ENCODE measurements at regions not wholly inside any gene's neighbourhood (a gene's known extent, or its start where the extent isn't known, plus 50 kb on each side); places are given as distances from the start of the nearest gene placed in this dataset.
"Not testable (repeated sequence)": the region's sequence is repeated elsewhere in the genome, so short reads cannot be mapped to it uniquely, and the experiment has no call there.

GRCh38 chr6:56799989-56800388 is 154.9 kb upstream of the BEND6 start:
- DNase-seq: no peak

- DNase-seq: no peak
Observed at GRCh38 chr6:56798163-56798562, 155.5 kb upstream of the DST start.

DNA sequence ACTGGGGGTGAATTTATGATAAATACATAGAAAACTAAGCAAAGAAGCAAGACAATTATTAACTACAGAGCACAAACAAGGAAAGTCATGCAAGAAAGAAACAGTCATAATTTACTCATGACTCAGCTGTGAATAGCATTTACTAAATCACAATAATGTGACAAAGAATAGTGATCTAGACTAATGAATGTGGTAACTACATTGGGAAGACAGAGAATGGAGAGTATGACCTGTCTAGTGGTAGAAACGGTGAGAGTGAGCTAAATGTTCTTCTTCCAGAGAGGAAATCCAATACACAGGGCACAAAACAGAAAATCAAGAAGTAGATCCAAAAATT is 153.5 kb upstream of the DST start:
- DNase-seq: no peak

- DNase-seq: no peak
Observed at GRCh38 chr6:56795466-56796195, 152.9 kb upstream of the DST start.

DNA sequence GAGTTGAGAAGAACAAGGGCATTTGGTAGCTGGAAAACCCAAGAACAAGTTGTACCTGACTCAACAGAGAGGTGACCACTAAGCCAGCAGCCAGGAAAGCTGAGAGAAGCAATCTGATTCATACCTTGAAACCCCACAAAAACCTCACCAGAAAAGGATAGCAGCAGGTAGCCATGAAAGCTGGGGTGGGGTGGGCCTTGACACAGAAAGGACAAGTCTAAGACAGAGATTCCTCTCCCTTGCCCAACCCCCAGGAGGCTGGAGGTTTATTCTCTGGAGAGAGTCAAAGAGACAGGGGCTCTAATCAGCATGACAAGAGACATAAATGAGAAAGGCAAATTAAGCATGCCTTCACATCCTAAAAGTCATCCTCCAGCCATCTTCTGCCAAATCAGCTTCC is 151.7 kb upstream of the DST start:
- DNase-seq: no peak

DNA sequence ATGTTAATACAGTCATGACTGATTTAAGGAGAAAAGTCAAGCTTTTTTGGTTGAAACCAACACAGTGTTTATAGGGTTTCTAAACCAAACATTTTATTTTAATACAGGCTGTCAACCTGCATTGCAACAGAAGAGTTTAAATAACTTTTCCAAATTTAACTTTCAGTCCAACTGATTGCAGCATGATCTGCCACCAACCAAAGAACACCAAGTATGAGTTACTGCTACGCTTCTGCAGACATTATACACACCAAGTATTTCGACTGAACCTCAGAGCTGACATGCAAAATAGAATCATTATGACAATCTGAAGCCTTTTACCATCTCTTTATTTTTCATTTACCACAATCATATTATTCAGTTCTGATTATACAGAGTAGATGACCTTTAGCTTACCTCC is 151.2 kb upstream of the DST start:
- DNase-seq: no peak

DNA sequence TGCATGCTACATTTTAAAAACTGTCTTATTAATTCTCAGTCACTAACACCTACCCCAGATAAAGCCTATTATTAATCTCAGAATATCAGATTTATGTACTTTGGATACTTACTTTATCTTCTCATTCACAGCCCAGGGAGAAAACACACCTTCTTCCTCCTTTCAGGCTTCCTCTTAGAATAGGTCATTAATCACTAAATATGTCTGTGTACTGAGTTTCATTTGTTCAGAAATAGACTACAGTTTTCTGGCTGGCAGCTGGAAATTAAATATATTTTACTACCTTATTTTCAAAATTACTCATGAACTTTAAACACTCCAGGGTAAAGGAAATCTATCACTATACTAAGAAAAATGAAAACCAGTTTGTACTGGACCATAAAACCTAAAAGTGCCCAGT is 147.7 kb upstream of the DST start:
- no peak for DNase-seq

DNA sequence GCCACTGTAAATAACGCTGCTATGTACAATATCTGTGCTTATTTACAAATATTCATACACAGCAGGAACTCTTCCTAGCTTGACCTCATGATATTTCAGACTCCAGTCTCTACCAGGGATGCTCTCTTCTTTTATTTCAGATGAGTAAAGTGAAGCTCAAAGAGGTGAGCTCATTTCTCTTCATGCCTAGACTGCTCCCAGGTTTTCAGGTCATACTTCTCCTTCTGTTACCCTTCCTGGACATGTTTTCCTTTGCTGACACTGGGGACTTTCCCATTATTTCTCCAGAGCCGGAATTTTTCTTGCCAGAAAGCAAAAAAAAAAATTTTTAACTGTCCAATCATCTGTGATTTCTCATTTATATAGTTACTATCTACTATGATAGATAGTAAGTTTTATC is 147.2 kb upstream of the DST start:
- no peak for DNase-seq

DNA sequence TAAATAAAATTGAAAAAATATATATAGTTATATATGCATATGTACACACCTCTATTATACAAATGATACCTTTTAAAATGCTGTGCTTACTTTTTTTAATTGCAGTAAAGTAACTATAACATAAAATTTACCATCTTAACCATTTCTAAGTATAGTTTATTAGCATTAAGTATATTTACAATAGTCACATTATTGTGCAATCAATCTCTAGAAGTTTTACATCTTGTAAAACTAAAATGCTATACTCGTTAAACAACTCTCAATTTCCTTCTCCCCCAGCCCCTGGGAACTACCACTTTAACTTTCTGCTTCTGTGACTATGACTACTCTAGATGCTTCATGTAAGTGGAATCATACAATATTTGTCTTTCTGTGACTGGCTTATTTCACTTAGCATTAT is 146.7 kb upstream of the DST start:
- DNase-seq: no peak

GRCh38 chr6:56787209-56787608 is 144.5 kb upstream of the DST start:
- DNase-seq: no peak

- no peak for DNase-seq
Observed at GRCh38 chr6:56786256-56786655, 143.6 kb upstream of the DST start.

GRCh38 chr6:56785536-56785935 is 142.8 kb upstream of the DST start:
- DNase-seq: not testable (repeated sequence)

DNA sequence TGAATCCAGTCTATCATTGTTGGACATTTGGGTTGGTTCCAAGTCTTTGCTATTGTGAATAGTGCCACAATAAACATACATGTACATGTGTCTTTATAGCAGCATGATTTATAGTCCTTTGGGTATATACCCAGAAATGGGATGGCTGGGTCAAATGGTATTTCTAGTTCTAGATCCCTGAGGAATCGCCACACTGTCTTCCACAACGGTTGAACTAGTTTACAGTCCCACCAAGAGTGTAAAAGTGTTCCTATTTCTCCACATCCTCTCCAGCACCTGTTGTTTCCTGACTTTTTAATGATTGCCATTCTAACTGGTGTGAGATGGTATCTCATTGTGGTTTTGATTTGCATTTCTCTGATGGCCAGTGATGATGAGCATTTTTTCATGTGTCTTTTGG is 137.4 kb upstream of the DST start:
- DNase-seq: not testable (repeated sequence)

GRCh38 chr6:56778503-56778902 is 135.8 kb upstream of the DST start:
- not testable (repeated sequence) for DNase-seq

DNA sequence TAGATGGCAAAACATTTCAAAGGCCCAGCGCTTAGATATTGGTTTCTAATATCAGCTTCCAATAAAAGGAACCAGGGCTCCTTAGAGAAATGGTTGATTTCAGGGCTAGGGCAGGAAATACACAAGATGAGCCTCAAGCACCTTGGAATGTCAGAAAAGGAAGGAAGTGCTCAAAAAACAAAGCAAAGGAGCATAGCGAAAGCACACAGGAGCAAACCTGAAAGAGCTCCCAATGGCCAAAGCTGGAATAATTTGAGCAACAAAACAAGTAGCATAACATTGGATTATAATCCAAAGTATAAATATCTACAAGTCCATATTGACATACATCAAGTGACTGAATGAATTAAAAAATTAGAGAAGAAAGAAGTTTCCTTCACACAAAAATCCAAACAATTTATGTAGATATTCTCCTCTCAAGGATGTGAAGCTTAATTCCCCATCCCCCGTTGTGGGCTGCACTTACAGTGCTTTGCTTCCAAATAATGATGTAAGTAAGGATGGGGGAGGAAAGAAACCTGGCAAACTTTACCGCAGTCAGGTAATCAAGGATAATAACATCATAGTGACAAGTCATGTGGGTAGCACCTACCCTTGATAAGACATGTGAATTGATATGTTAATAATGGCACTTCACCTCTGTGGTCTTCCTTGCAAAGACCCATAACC is 132.9 kb upstream of the DST start:
- no peak for DNase-seq

DNA sequence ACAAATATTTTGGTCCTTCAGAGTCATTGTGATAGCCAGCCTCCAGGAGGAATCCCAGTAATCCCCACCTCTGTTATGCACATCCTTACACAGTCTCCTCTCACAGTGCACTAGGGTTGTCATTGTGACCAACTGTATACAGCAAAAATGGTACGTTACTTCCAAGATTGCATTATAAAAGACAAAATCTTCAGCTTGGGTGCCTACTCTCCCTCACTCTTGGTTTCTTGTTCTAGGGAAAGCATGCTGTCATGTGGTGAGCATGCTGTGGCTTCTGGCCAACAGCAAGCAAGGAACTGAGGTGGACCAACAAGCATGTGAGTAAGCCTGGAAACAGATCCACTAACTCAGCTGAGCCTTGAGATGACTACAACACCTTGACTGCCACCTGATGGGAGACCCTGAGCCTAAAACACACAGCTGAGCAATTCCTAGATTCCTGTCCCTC is 130.1 kb upstream of the DST start:
- no peak for DNase-seq

DNA sequence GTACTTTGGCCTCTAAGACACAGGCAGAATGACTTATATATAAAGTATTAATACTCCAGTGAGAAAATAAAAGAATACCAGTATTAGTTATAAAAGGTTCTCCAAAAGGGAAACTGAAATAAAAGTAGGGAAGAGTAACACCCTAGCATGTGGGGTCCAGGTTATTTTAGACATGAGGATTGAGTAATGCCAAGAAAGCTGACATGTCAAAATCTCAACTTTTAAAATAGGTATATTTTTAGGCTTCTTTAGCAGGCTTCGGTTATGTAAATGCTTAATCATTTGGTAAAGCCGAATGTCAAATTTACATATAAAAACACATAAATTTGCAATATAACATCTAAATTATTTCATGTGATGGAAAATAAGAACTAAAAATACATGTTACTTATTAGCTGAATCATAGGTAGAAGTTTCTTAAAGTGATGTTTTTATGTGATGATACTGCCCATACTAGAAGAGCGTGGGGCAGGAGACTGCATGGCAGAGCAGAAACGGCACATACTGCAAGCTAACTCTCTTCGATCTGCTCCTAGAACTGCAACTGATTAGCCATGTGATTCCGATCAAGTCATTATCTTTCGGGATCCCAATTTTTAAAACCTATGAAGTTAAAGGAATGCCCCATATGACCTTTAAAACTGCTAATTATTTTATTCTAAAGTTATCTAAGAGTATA is 129.4 kb upstream of the DST start:
- DNase-seq: no peak

- DNase-seq: no peak
Observed at GRCh38 chr6:56771189-56771588, 128.5 kb upstream of the DST start.

DNA sequence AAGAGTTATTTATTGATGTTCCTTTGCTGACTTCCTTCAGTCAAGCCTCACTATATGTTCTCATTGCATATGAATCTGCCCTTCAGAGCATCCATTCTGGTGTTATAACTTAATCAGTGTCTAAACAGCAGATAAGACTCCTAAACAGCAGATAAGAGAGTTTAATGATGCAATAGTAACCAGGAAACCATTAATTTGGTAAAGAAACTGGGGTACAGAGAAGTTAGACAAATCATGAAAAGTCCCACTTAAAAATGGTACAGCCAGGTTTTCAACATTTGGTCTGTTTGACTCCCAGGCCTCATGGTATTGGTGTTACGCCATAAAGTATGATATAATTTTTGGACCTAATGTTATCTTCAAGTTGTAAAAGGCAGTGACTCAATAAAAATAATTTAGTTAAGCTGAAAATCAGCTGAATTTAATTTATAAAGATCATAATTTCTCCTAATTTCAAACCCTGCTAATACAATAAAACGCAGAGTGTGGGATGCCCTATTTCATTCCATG is 127.4 kb upstream of the DST start:
- no peak for DNase-seq

DNA sequence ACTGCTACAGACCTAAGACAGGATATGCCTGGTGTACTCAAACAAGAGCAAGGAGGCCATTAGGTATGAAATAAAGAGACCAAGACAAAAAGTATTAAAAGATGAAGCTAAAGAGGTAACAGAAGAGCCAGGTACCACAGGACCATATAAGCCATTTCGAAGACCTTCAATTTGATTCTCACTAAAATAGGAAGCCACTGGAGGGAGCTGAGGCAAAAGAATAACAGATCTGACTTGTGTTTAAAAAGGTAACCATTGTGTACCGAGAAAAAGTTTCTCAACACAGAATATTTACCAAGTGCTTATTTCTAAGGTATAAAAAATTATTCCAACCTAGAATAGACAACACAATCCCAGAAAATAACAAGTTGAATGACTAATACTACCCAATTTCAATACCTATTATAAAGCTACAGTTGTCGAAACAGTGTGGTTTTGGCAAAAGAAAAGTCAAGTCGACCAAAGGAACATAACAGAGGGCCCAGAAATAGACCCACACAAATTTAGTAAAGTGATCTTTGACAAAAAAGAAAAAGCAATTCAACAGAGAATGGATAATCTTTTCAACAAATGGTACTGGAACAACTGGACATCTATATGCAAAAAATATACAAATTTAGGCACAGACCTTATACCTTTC is 125.3 kb upstream of the DST start:
- no peak for DNase-seq

DNA sequence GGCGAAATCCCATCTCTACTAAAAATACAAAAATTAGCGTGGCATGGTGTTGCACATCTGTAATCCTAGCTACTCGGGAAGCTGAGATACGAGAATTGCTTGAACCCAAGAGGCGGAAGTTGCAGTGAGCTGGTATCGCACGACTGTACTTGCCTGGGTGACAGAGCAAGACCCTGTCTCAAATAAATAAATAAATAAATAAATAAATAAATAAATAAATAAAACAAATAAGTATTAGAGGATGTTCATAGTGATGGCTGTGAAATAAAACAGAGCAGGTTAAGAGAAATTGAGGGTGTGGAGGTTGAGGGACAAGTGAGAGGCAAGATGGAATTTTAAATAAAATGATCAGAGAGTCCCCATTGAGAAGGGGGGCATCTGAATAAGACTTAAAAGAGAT is 124.7 kb upstream of the DST start:
- no peak for DNase-seq

- DNase-seq: no peak
Observed at GRCh38 chr6:56766806-56767178, 124.1 kb upstream of the DST start.

GRCh38 chr6:56766139-56766805 is 123.6 kb upstream of the DST start:
- no peak for DNase-seq
